8988T (cell line): ENCODE measurements at regions not wholly inside any gene's neighbourhood (a gene's known extent, or its start where the extent isn't known, plus 50 kb on each side); places are given as distances from the start of the nearest gene placed in this dataset.

Experiments used
- DNase-seq: peaks from one replicate; pipeline ENCODE4 v3.0.0; 2011

DNA sequence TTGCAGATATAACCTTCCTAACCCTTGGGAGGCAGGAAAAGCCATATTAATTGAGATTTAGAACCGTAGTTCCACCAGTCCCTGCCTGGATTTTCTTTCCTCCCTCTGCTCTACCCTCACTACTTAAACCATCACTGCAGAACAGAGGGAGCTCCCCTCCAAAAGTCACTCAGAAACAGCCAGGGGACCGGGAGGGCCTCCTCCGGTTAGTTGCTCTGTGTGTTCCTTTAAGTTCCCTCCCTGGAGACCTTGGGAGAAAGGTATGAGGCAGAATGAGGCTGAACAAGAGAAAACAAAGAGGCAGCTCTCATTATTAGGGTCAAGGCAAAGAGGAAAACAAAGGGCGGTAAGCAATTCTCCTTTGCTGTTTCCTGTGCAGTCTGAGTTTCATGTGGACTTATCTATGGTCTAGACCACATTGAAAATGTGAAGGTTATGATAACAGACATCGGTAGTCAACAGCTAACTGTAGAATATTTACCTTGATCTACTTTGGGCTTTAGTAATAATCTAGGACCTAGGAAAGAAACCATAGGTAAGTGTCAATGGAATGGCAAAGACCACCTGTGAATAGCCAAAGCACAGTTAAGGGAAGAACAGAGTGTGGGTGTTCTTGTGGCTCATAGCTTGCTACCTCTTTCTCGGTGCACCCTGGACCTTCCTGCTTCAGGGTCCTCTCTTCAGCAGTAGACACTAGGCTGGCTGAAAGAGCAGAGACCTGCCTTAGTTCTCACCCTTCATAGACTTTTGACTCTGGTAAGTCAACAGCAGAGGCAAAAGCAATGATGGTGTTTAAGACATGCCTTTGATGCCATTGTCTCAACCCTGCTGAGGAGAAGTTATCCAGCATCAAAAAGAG, 250.9 kb upstream of the CITED2 start:
- DNase-seq: no peak

DNA sequence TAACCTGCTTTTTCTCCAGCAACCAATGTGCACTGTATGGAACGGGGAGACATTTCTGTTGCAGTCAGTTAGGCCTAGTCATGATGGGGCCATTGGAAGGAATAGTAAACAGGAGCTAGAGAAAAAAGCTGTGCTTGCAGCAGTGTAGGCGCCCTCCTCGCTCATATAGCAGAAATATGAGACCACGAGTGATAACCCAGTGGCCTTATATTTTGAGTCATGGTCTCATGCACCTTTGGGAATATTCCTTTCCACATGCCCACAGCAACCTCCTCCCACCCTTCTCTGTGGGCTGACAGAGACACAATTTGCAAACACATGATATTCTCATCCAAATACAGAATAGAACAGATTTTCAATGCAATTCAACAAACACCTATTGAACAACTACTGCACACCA, 248.9 kb upstream of the CITED2 start:
- no peak for DNase-seq

DNA sequence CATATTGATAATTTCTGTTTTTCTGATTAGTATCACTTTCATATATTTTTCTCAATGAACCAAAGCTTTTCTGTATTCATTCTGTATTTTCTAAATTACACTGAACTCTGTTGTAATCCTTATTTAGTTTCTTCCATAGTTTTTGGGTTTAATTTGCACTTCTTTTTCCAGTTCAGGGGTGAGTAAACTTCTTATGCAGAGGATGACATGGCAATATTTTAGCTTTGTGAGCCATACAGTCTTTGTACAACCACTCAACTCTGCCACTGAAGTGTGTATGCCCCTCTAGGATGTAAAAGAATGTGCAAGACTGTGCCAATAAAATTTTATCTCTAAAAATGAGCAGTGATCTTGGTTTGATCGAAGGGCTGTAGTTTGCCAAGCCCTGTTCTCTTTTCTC, 239.0 kb upstream of the CITED2 start:
- DNase-seq: no peak

DNA sequence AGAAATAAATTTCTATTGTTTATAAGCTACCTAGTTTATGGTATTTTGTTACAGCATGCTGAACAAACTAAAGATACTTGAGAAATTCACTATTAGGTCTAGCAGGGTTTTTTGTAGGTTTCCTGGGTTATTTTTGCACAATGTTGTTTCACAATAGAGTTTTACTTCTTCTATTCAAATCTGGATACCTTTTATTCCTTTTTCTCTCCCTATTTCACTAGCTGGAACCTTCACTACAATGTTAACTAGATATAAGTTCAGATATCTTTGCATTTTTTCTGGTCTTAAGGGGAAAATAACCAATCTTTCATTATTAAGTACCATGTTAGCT, 237.7 kb upstream of the CITED2 start:
- no peak for DNase-seq

DNA sequence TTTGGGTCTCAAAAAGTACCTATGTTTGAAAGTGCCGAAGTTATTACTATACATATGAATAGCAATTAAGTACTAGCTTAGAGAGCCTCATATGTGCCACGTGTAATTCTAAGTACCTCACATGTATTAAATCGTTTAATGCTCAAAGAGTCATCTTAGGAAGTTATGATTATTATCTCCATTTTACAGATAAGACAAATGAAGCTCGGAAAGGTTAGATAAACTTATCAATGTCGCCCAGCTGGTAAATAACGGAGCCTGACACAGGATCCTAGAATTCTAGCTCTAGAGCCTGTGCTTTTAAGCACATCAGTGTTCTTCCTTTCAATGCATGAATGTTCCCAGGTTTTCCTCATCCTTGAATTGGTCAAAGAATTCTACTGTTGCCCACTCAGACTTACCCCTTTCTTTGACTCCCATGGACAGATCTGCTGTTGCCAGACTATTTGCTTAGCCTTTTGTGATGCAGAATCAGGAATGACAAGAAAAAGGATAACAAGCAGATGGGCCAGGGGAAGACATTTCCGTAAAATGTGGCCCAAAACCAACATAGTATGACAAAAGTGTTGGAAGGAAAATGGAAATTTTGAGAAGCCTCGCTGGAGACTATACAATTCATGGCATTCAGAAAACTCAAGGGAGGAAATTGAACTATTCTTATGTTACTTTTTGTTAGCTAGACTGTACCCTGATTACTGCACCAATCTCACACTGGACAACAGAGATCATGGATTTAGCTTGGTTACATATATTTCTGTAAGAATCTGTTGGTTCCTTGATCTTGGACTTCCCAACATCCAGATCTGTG, 237.1 kb upstream of the CITED2 start:
- DNase-seq: no peak

DNA sequence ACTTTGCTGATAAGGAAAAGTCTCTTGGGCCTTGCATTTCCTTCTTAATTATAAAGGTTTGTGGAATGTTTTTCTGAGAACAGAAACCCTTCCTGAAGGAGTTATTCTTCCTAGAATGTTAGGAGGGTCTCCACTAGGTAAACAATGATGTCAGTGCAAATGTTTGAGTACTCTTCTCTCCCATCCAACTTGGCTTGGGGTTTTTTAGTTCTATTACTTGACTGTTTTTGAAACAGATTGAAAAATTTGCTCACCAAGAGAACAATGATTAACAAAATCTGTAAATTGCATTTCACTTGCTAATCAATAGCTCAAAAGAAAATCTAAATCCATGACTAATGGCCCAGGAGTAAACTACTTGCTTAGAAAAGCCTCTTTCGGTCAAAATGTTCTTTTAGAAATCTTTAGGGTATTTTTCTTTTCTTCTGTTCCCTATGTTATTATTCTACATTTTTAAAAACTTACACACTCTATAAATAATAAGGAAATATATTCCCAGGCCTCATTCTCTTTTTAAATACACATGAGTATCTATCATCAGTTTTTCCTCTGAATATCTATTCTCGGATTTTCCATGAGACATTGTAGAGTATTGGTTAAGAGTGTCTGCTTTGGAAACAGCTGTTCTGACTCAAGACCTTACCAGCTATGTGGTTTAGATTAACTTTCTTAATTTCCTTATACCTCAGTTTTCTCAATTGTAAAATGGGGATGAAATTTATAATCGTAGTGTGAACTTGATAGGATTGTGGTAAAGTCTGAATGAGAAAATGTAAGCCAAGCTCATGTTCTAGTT, 234.2 kb upstream of the CITED2 start:
- no peak for DNase-seq

DNA sequence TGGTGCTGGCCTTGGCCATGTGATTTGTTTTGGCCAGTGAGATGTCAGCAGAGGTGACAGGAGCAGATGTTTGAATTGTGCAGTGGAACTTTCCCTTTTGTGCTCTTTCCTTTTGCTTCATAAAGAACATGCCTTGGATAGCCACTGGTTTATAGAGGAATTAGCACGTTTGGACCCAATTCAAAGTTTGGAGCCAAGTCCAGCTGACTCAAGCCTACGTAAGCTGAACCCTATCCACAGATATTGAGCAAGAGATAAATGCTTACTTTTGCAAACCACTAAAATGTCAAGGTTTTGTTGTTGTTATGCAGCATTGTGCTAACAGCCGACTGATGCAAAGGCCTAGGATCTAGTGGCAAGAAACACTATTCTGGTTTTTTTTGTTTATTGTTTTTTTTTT, 230.9 kb upstream of the CITED2 start:
- no peak for DNase-seq

DNA sequence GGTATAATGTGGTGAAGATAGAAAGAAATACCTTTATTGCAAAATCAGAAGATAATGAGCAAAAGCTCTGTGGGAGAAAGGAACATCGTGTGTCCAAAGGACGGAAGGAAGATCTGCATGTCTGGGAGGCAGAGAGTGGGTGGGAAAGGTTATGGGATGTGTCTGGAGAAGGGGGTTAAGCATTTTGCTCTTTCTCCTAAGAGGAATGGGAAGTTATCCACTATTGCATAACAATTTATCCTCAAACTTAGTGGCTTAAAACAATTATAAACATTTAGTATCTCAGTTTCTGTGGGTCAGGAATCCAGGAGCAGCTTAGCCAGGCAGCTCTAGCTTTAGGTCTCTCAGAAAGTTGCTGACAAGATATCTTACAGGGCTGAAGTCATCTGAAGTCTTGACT, 229.1 kb upstream of the CITED2 start:
- no peak for DNase-seq

DNA sequence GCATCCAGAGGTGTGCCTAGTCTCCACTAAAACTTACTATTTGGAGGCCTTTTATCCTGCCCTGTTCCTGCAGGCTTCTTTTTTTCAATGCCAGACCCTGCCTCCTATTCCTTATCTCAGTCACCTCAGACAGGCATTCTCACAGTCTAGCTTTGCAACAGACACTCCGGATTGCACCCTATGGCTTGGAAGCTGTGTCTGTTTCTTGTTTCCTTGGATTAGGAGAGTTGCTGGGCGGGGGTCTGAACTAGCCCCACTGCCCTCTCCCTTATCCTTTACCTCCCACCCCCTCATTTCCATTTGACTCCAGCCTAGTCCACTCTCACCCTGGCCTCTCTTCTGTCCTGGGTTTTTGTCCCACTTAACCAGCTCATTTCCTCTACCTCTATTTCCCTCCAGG, 228.1 kb upstream of the CITED2 start:
- DNase-seq: no peak

DNA sequence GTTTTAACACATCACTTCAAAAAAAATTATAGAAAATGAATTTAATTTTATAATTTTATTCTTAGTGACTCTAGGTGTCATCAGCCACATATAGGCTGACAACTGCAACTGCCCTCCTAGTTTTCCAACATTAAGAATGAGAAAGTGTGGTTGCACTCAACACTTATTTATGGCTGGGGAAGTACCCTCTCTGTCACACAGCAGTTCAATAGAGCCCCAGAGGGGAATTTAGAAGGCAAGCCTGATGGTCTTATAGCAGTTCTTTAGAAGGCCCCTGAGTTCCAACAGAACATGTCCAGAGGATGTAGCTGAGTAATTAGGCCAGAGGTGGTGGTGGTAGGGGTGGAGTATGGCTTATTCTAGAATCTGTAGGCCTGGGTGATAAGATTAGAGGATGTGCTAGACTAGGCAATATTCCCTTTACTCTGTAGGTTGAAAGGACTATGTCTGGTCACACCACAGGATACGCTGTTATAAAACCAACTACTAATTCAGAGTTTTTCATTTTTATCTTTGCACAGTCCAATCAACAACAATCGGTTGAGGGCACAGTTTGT, 226.5 kb upstream of the CITED2 start:
- DNase-seq: no peak

DNA sequence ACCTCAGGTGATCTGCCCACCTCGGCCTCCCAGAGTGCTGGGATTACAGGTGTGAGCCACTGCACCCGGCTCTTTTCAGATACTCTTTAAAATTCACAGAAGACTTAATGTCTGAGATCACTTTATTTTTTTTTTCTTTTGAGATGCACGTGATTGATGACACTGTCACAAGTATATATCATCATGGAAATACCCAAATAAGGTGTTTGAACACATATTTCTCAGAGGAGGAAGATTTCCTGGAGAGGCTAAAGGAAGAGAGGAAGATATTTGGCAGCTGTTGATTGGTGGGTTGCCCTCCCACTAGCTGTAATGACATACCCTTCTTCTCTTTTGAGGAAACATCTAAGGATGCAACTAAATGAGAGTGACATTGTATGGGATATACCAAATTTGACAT, 225.9 kb upstream of the CITED2 start:
- DNase-seq: no peak

DNA sequence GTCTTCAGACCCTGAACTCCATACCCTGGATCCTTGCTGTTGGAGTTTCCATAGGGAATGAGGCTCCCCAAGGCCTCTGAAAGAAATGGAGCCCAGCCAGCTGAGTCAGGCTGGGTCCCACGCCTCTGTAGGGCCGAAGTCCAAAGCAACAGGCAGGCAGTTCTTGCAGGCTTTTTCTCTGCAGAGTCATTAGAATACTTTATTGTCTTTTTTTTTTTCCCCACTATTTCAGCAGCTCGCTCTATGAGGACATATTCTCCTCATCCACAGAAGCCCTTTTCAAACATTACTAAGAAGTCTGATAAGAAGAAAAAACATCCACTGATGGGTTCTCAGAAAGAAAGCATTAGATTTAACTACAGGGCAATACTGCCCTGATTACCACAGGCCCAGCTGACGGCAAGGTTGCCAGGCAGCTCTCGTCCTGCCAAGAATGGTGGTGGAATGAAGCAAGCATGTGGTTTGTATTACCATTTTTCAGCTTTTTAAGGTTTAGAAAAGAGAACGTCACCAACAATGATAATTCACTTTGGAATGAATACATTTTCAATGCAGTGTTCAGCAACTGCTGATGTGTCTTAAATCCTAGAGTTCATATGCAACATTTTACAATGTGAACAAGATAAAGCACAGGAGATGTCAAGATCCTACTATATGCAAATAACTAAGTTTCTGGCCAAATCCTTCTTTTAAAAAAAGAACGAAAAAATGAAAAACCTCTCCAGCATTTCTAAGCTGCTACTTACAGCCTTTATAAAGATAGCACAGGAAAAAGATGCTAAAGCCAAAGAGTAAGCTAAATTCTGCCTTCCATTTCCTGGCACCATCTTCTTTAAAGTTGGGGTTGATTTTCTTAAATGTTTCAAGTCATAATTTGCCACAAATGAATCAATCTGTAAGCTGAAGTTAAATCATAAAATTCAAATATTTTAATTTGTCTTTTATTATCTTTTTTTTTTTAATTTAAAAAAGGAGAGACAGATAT, 223.6 kb upstream of the CITED2 start:
- no peak for DNase-seq

DNA sequence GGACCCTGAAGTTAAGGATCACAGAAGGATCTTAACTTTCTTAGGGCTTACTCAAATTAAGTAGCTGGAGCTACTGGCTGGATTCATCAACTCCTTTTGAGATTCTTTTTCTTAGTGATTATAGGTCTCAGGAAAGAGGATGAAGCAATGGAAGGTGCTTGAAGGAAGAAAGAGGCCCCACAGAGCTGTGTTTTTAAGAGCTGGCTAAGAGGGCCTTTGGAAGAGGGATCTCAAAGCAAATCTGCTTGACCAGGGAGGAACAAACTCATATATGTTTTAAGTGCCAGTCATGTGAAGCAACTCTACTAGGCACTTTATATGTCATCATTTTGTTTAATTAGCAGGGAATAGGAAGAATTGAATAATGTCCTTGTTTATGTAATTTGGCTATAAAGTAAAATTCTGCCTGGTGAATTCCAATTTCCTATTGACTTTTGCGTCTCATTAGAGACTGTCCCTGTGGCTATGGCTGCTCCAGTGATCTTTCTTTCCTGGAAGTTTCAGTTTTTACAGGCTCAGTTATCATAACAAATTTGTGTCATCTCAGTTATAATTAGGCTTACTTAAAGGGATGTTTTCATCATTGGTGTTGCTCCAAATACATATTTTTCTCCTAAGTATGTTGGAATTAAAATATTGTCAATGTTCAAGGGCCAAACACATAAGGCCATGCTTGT, 222.8 kb upstream of the CITED2 start:
- DNase-seq: no peak

DNA sequence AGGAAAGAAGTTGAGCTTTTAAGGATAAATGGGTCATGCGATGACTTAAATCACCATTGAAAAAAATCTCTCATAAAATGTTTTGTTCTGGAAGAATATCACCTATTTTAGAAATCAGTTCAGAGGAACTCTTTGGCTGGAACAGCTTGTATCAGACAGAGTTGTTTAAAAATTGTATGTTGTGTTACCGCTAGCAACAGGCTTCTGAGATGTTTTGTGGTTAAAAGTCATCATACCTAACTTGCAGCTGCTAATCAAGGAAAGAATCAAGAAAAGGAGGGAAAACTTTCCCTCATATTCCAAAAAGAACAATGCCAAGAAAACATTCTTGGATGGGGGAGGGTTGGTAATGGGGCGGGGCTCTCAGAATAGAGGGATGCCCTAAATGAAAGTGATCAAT, 220.7 kb upstream of the CITED2 start:
- no peak for DNase-seq

DNA sequence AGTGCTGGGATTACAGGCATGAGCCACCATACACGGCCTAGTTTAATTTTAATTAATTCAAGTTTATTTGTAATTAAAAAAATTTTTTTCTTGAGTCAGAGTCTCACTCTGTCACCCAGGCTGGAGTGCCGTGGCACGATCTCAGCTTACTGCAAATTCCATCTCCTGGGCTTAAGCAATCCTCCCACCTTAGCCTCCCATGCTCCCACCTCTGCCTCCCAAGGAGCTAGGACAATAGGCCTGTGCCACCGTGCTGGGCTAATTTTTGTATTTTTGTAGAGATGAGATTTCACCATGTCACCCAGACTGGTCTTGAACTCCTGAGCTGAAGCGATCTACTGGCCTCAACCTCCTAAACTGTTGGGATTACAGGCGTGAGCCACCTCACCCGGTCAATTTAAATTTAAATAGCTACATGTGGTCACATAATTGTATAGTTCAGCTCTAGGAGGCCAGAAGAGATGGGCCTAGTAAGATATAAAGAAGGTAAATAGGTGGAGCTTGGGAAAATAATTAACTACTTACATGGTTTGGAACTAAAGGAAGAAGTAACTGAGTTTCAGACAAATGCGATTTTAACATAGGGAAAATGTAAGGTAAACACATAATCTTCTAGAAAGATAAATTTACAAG, 220.0 kb upstream of the CITED2 start:
- no peak for DNase-seq

DNA sequence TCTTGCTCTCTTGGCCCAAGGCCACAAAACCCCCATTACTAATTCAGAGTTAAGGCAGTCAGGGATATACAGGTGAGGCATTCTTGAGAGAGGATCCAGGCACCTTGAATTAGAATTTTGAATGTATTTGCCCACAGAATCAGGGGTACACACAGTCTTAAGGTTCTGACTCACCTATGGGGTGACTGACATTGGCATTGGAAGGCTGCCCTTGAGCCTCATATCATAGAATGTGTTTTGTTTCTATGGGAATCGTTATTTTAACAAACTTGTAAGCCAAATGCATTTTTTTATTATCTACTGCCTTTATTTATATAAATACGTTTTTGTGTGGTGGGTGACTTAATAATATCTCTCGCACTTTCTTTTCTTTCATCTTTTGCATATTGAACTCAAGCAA, 218.6 kb upstream of the CITED2 start:
- no peak for DNase-seq

DNA sequence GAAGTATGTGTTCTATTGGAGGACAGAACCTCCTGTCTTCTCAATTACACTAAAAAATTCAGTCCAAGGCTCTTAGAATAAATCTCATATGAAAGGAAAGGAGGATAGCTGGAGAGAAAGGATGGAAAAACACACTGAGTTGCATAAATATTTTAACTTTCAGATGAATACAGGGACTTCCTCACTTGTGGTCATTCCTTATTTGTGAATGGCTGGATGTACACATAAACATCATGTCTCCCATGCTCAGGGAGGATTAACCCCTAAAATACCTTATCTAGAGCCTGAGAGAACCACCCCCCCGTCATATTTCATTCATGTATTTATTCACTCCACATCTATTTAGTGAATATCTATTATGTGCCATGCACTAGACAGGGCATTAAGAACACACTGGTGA, 217.6 kb upstream of the CITED2 start:
- no peak for DNase-seq

DNA sequence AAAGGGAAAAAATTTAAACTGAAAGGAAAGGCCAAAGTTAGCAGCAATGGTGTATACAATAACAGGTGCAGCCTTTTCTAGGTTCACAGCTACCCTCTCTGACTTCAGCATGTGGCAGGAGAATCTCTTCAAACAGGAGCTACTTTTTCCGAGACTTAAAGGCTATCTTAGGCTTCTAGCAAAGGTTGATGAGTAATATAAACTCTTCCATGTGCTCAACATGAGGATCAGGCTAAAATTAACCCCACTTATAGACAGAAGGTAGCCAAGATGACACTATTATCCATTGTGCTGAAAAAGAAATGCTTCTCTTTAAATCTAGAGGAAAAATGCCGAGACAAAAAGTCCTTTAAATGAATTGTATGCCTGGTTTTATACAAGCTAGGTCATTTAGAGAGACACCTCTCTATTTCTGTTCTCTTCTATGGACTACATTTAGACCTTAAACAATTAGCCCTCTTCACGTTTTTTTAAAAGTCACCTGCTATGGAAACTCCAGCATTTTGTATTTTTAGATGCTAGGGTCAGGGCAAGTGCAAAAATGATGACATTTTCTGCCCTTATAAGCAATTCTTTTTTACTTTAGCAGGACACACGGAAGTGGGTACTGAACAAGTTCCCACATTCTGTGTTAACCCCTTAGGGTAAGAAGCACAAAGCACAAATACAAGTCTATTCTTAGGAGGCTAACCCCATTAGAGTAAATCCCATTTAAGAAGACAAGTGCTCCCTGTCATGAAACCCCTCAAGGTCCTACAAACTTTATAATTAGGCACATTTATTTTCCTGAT, 216.8 kb upstream of the CITED2 start:
- DNase-seq: no peak

DNA sequence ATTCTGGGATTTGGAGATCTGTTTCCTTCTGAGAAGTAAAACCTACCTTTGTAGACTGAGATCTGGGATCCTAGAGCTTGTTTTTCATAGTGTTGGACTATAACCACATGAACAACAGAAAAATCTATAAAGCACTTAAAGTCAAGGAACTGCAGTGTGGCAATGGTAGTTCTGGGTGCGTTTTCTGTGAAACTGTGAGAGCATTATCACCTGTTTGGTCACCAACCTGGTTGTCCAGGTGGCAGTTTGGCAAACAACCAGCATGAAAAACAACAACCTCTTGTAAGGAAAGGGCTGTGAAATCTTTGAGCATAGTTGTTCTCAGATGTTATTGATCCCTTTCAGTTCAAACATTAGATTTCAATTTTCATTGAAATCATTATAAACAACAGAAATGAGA, 215.8 kb upstream of the CITED2 start:
- DNase-seq: no peak
